Stimulated activated CD4-positive, alpha-beta T cell treated with anti-CD3 and anti-CD28 coated beads, Interleukin-15, amount 100 ng/mL, for 48 hours (primary cell): ENCODE measurements at regions not wholly inside any gene's neighbourhood (a gene's known extent, or its start where the extent isn't known, plus 50 kb on each side); places are given as distances from the start of the nearest gene placed in this dataset.

ENCODE experiments used
- DNase-seq, 2 donors: peaks; one replicate each; pipeline ENCODE4 v3.0.0-alpha.2; 2020; ENCODE audit warnings: low read depth in 2 of 2

DNA sequence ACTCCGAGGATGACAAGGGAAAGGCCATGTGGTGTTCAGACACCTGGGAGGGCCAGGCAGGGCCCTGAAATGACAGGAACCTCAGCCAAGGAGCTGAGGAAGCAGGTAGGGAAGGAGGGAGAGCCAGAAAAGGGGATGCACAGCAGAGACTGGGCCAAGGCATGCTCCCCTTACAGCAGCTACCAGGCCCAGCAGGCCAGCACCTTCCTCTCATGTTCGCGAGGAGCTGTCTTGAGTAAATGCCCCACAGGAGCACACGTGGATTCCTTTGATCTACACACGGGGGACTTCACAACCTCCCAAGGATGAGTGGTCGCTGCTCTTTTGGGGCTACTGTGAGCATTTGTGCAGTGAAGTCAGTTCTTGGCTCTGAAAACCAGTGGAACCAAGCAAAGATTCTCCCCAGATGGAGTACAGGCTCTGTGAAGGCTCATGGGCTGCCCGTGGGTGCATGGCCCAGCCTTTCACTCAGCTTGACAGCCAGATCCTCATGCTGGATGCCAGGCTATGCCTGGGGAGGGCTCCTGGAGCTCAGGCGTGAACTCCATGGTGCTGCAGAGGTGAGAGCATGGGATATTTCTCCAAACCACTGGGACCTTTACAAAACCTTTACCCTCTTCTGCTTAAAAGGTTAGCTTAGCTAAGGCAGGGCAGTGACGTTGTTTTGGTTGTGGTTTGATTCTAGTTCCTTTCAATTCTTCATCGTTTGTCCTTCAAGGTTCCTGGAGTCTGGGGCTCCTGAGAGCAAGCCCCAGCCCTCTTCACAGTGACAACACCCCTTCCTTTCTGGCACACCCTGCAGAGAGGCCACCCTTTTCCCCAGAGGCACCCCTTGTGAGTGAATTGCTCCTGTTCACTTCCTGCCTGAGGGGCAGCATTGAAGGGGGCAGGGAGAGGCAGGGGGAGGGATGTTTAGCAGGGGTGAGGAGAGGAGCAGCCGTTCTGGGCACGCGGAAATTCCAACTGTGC lies 74.2 kb upstream of the ZPBP start:
- no peak for DNase-seq

DNA sequence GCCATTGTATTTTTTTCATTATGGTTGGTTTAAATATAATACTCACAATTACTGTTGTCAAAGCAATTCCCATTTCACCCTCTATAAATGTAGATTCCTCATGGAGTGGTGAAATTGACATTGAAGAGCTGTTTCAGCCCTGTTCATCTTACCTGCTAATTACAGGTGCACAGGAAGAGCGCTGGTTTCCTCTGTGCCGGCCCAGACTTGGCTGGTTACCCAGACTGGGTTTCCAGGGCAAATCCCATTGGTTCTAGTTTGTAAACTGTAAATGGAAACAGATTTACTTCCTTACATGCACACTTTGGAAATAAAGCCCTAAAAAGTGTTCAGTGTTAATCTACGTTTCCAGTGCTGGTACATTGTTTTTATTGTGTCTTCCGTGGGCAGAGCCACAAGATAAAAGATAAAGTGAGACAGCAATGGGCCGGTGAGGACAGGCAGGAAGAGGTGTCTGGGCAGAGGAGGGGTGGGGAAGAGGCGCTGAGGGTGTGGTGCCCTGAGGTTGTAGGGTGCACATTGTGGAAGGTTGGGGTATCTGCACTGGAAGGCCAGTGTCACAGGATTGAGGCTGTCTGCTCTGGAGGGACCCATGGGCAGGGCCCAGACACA lies 71.6 kb upstream of the ZPBP start:
- no peak for DNase-seq

DNA sequence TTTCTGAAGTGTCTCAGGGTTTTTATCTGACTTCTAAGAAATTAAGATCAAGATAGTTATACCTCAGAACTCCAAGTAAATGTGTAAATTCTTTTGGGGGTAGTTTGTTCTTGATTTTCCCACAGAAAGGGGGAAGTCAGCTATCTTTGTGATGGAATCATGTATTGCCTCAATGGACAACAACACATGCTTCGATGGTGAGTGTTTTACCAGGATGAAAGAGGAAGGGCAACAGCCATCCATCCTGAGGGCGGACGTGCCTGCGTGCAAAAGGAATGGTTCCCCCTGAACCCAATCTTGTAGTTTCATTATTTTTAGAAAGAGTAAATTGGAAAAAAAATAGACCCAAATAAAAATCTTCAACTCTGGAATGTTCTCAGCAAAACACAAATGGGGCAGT lies 67.2 kb upstream of the ZPBP start:
- DNase-seq = no peak

- DNase-seq = no peak
Measured at GRCh38 chr7:50159154-50159553, 66.1 kb upstream of the ZPBP start.

DNA sequence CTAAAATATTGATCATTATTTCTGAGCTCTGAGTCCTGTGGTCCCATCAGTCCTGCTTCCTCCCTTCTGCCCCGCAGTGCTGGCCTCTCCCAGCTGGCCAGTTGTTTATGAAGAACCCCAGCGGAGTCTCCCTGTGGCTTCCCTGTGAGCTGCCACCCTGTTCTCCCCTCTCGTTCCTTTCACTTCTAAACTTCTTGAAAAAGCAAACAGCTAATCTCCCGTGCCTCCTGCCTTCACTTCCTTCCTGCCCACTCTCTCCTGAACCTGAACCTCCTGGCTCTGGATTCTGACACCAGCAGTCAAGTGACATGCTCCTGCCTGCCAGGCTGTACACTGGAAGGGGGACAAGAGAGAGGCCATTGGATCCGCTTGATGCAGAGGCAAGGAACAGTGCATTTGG lies 63.7 kb upstream of the ZPBP start:
- no peak for DNase-seq

- DNase-seq = no peak
Measured at GRCh38 chr7:50156163-50156562, 63.1 kb upstream of the ZPBP start.

DNA sequence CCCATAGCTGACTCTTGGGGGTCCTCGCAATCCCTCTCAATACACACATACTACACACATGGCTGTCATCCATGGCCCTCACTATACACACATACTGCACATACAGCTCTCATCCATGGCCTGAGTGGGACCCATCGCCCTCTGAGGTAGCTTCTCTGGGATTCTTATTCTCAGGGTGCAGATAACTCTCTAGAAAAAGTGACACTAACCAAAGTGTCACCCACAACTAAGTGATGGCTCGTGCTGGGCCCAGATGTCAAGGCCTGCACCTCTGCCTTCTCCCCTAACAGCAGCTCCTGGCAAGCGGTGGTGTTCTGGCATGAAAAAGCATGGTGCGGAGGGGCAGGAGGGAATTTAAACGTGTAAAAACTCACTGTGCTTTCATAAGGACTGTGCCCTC lies 62.7 kb upstream of the ZPBP start:
- DNase-seq = no peak

GRCh38 chr7:50153995-50154394 lies 60.9 kb upstream of the ZPBP start:
- no peak for DNase-seq

DNA sequence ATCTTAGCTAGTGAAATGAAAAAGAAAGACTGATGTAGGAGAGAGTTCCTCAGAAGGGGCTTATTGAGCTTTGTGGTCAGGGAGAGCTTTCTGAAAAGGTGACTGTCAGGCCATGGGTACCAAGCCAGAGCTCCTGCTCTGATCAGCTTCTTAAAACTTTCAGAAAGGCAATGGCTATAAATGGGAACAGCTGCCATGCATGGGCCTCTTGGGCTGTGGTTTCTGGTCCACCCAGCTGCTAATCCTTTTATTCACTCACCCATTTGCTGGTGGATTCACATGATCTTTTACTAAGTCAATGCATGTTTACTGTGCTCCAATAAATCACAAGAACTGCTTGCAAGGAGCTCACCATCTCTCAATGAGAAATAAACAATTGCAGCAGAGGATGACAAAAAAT lies 60.1 kb upstream of the ZPBP start:
- no peak for DNase-seq

- no peak for DNase-seq
Measured at GRCh38 chr7:50152486-50152885, 59.4 kb upstream of the ZPBP start.

GRCh38 chr7:50151661-50152060 lies 58.6 kb upstream of the ZPBP start:
- DNase-seq = no peak

- no peak for DNase-seq
Measured at GRCh38 chr7:50151001-50151400, 58.0 kb upstream of the ZPBP start.

DNA sequence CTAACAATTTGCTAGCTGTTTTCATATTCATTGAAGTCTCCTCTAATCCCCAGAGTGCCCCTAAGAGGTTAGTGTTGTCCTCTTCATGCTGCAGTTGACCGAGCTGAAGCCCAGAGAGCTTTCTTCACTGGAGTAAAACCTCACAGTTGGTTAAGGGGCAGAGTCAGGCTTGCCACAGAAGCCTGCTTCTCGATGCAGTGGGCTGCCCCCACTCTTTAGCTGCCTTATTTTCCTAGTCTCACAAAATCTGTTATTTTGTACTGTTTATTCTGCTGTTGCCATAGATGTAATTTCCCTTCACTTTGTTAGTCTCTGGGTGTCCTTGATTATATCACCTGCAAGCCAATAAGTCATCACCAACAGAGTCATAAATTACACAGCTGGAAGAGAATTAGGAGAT lies 56.3 kb upstream of the ZPBP start:
- DNase-seq = no peak

GRCh38 chr7:50147951-50148808 lies 55.1 kb upstream of the ZPBP start:
- no peak for DNase-seq

- no peak for DNase-seq
Measured at GRCh38 chr7:50146692-50147091, 53.6 kb upstream of the ZPBP start.

DNA sequence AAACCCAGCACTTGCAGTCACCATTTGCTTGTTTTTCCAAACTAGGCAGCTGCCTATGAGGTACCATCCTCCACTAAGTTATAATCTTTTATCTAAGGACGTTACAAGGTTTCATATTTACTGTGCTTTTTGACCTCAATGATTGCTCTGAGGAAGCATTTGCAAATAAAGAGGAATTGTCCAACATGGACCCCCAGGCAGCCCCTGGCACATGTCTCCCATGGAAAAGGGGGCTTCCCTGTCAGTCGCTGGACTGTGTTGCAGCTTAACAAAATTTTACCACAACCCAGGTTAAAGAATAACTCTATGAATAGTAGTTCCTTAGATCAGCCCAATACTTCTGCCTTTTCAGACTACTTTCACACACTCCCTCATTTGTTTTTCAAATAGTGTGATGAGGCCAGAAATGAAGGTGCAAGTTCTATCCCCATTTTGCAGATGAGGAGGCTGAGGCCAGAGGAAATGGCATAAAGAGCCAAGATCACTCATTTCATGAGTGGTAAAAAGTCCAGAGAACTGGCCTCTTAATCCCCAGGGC lies 52.8 kb upstream of the ZPBP start:
- no peak for DNase-seq

DNA sequence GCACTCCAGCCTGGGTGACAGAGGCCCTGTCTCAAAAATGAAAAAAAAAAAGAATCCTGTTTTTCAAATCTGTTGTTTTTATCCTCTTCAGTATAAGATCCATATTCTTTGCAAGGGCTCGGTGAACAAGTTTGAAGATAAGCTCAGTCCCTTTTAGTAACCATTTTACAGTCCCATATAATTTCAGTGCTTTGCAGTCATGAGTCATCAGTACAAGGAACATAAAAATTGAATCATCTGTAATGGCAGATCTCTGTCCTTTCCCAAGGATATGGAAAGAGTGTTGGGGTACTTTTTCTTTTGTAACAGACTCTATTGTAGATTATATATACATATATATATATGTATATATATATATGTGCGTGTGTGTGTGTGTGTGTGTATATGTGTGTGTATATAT lies 52.2 kb upstream of the ZPBP start:
- no peak for DNase-seq
